CD4-positive, alpha-beta T cell treated with Interleukin-6 for 4 hours (primary cell): ENCODE measurements at regions not wholly inside any gene's neighbourhood (a gene's known extent, or its start where the extent isn't known, plus 50 kb on each side); places are given as distances from the start of the nearest gene placed in this dataset.
A peak's percentile ranks its signal among the peaks of the same experiment; 100 is the strongest.

Experiments
- DNase-seq: peaks from one replicate; pipeline ENCODE4 v3.0.0-alpha.2; 2020; ENCODE audit warnings: mixed read lengths

GRCh38 chr21:22421416-22422180 lies 1423.4 kb downstream of the NCAM2 start:
- peak; percentile 2 for DNase-seq

GRCh38 chr21:22438428-22439086 lies 1440.3 kb downstream of the NCAM2 start:
- no peak for DNase-seq

GRCh38 chr21:22444990-22445389 lies 1446.8 kb downstream of the NCAM2 start:
- no peak for DNase-seq

GRCh38 chr21:22450507-22450906 lies 1452.3 kb downstream of the NCAM2 start:
- no peak for DNase-seq

GRCh38 chr21:22456241-22456640 lies 1458.0 kb downstream of the NCAM2 start:
- DNase-seq = no peak

- DNase-seq = no peak
Observed at GRCh38 chr21:22468893-22469292, 1470.7 kb downstream of the NCAM2 start.

GRCh38 chr21:22474403-22474802 lies 1476.2 kb downstream of the NCAM2 start:
- no peak for DNase-seq

- DNase-seq = no peak
Observed at GRCh38 chr21:22476214-22476613, 1478.0 kb downstream of the NCAM2 start.

- DNase-seq = no peak
Observed at GRCh38 chr21:22476726-22477646, 1478.8 kb downstream of the NCAM2 start.

- no peak for DNase-seq
Observed at GRCh38 chr21:22490049-22490448, 1491.8 kb downstream of the NCAM2 start.

- DNase-seq = no peak
Observed at GRCh38 chr21:22516230-22516629, 1518.0 kb downstream of the NCAM2 start.

- DNase-seq = no peak
Observed at GRCh38 chr21:22535630-22536029, 1537.4 kb downstream of the NCAM2 start.

- DNase-seq = no peak
Observed at GRCh38 chr21:22536509-22536908, 1538.3 kb downstream of the NCAM2 start.

- no peak for DNase-seq
Observed at GRCh38 chr21:22544747-22545146, 1546.5 kb downstream of the NCAM2 start.

GRCh38 chr21:22552390-22552789 lies 1554.2 kb downstream of the NCAM2 start:
- no peak for DNase-seq

- DNase-seq = no peak
Observed at GRCh38 chr21:22554690-22555316, 1556.6 kb downstream of the NCAM2 start.

- DNase-seq = no peak
Observed at GRCh38 chr21:22556829-22557228, 1558.6 kb downstream of the NCAM2 start.

GRCh38 chr21:22561946-22562345 lies 1563.7 kb downstream of the NCAM2 start:
- no peak for DNase-seq

- no peak for DNase-seq
Observed at GRCh38 chr21:22573834-22574233, 1575.6 kb downstream of the NCAM2 start.

GRCh38 chr21:22575165-22575584 lies 1577.0 kb downstream of the NCAM2 start:
- DNase-seq = no peak

GRCh38 chr21:22579741-22580140 lies 1581.5 kb downstream of the NCAM2 start:
- no peak for DNase-seq

- DNase-seq = no peak
Observed at GRCh38 chr21:22582026-22582425, 1583.8 kb downstream of the NCAM2 start.

GRCh38 chr21:22584308-22584707 lies 1586.1 kb downstream of the NCAM2 start:
- no peak for DNase-seq
